Type B pancreatic cell (in vitro differentiated cells): ENCODE measurements at regions not wholly inside any gene's neighbourhood (a gene's known extent, or its start where the extent isn't known, plus 50 kb on each side); places are given as distances from the start of the nearest gene placed in this dataset.

Experiments
- DNase-seq: peaks from one replicate; pipeline ENCODE4 v3.0.0; 2021; ENCODE audit warnings: mixed read lengths; ENCODE audit not compliant: unreplicated experiment; ENCODE audit errors: extremely low spot score
- H3K27ac Mint-ChIP-seq: 2 replicates; pipeline ENCODE4 v1.8.0; 2021; ENCODE audit warnings: mild to moderate bottlenecking, mixed read lengths
- H3K27me3 Mint-ChIP-seq: 2 replicates; pipeline ENCODE4 v1.8.0; 2021; ENCODE audit warnings: mixed read lengths
- H3K36me3 Mint-ChIP-seq: 2 replicates; pipeline ENCODE4 v1.8.0; 2021; ENCODE audit warnings: mixed read lengths
- H3K4me1 Mint-ChIP-seq: one replicate; pipeline ENCODE4 v1.8.0; 2021; ENCODE audit warnings: mixed read lengths; ENCODE audit not compliant: unreplicated experiment
- H3K4me3 Mint-ChIP-seq: 2 replicates; pipeline ENCODE4 v1.8.0; 2021; ENCODE audit warnings: mild to moderate bottlenecking, mixed read lengths
- H3K9me3 Mint-ChIP-seq: 2 replicates; pipeline ENCODE4 v1.8.0; 2021; ENCODE audit warnings: mixed read lengths
- CTCF ChIP-seq: fragments of 200-600 bp; sonication (generic); conservative IDR thresholded peaks from 2 replicates; pipeline ENCODE4 v1.5.0; 2021; ENCODE audit warnings: antibody characterized with exemption, mild to moderate bottlenecking

GRCh38 chr13:27713767-27714166 is 78.5 kb upstream of the GSX1 start:
- TF ChIP-seq CTCF: no peak
- DNase-seq: no peak
- no peak overlapping the region for H3K27ac Mint-ChIP-seq
- no peaks in the 10 kb centered on the region for H3K4me1 Mint-ChIP-seq
- no peaks in the 10 kb centered on the region for H3K36me3 Mint-ChIP-seq
- peaks cover 2% of the 10 kb centered on the region for H3K9me3 Mint-ChIP-seq
- peaks cover 19% of the 10 kb centered on the region for H3K27me3 Mint-ChIP-seq
- no peak overlapping the region for H3K4me3 Mint-ChIP-seq

GRCh38 chr13:27721681-27722080 is 70.6 kb upstream of the GSX1 start:
- Mint-ChIP-seq H3K36me3 (no peaks in the 10 kb centered on the region), H3K4me1 (no peaks in the 10 kb centered on the region), H3K9me3 (no peaks in the 10 kb centered on the region), H3K27ac (no peak overlapping the region), H3K27me3 (peaks cover 56% of the 10 kb centered on the region), H3K4me3 (no peak overlapping the region)
- no peak for TF ChIP-seq CTCF
- no peak for DNase-seq

GRCh38 chr13:27728271-27728670 is 64.0 kb upstream of the GSX1 start:
- TF ChIP-seq CTCF: peak; percentile 65
- H3K4me1 Mint-ChIP-seq: no peaks in the 10 kb centered on the region
- H3K9me3 Mint-ChIP-seq: no peaks in the 10 kb centered on the region
- no peak overlapping the region for H3K4me3 Mint-ChIP-seq
- no peaks in the 10 kb centered on the region for H3K36me3 Mint-ChIP-seq
- no peak for DNase-seq
- no peak overlapping the region for H3K27ac Mint-ChIP-seq
- peaks cover 59% of the 10 kb centered on the region for H3K27me3 Mint-ChIP-seq

- peaks cover 47% of the 10 kb centered on the region for H3K27me3 Mint-ChIP-seq
- H3K4me1 Mint-ChIP-seq: no peaks in the 10 kb centered on the region
- H3K36me3 Mint-ChIP-seq: no peaks in the 10 kb centered on the region
These were observed 62.1 kb upstream of the GSX1 start for GRCh38 chr13:27730191-27730590.

More at GRCh38 chr13:27730191-27730590, 62.1 kb upstream of the GSX1 start:
- no peak for TF ChIP-seq CTCF
- Mint-ChIP-seq H3K27ac (no peak overlapping the region), H3K9me3 (no peaks in the 10 kb centered on the region), H3K4me3 (no peak overlapping the region)
- DNase-seq: no peak
